ENCODE measurements at regions not wholly inside any gene's neighbourhood (a gene's known extent, or its start where the extent isn't known, plus 50 kb on each side); places are given as distances from the start of the nearest gene placed in this dataset.

DNA sequence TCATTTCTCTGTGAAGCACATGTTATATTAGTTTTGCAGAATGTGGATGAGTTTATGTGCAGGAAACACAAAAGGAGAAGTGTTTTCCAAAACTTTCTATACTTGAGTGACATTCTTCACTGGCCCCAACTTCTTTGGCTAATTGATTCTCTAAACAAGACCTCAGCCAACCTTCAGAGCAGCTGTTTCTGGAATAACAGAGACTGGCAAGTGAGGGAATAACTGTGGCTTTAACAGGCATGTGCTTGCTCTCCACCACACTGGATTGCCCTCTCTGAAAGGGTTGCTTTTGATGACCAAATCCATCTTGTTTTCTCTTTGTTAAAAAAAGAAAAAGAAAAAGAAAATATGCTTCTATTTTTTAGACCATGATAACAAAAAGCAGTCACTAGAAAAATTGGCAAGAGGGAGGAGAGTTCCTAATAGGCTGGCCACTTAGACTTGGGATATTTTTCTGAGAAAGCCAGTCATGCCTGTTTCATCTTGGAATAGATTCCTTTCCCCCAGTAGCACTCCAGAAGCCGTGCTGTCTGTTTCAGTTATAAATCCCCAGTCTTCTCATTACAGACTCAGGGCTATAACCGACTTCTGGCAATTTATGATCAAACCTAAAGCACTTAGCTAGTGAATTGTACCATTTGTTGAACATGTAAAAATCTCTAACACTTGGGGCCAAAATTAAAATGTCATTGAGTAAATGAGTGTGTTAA, 295.0 kb upstream of the NR3C2 start:
- TF ChIP-seq ZNF329 (CRISPR knock-in tag; IDR thresholded peaks at IDR 0.05; ENCODE audit: low read depth) (no peak), PHF8 (CRISPR knock-in tag; IDR thresholded peaks at IDR 0.05) (no peak), ARNT (IDR thresholded peaks at IDR 0.05) (no peak)

Measured in HepG2 (cell line).